ENCODE measurements at regions not wholly inside any gene's neighbourhood (a gene's known extent, or its start where the extent isn't known, plus 50 kb on each side); places are given as distances from the start of the nearest gene placed in this dataset.

DNA sequence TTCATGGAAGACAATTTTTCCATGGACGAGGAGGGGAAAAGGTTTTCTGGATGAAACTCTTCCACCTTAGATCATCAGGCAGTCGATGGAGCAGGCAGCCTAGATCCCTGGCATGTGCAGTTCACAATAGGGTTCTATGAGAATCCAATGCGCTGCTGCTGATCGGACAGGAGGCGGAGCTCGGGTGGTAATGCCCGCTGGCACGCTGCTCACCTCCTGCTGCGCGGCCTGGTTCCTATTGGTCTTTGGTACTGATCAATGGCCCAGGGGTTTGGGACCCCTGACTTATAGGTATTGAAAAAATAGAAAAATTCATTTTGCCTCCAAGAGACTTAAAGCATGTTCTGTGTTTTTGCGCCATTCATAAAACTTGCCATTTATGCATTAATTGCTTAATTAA is 793.9 kb upstream of the NR2F2 start:
- TF ChIP-seq, protein P1, sequence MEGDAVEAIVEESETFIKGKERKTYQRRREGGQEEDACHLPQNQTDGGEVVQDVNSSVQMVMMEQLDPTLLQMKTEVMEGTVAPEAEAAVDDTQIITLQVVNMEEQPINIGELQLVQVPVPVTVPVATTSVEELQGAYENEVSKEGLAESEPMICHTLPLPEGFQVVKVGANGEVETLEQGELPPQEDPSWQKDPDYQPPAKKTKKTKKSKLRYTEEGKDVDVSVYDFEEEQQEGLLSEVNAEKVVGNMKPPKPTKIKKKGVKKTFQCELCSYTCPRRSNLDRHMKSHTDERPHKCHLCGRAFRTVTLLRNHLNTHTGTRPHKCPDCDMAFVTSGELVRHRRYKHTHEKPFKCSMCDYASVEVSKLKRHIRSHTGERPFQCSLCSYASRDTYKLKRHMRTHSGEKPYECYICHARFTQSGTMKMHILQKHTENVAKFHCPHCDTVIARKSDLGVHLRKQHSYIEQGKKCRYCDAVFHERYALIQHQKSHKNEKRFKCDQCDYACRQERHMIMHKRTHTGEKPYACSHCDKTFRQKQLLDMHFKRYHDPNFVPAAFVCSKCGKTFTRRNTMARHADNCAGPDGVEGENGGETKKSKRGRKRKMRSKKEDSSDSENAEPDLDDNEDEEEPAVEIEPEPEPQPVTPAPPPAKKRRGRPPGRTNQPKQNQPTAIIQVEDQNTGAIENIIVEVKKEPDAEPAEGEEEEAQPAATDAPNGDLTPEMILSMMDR (conservative IDR thresholded peaks at IDR 0.05 in 1 of 2, IDR thresholded peaks at IDR 0.05 in 1 of 2; ENCODE audit: low read depth in 1 of 2, low read length in 2 of 2) = no peak
- TF ChIP-seq EZH2 (IDR thresholded peaks at IDR 0.05; ENCODE audit: low read length, missing control alignments) = no peak

Measured in fibroblast of lung (primary cell).